ENCODE measurements at regions not wholly inside any gene's neighbourhood (a gene's known extent, or its start where the extent isn't known, plus 50 kb on each side); places are given as distances from the start of the nearest gene placed in this dataset.
"Not testable (repeated sequence)": the region's sequence is repeated elsewhere in the genome, so short reads cannot be mapped to it uniquely, and the experiment has no call there.

DNA sequence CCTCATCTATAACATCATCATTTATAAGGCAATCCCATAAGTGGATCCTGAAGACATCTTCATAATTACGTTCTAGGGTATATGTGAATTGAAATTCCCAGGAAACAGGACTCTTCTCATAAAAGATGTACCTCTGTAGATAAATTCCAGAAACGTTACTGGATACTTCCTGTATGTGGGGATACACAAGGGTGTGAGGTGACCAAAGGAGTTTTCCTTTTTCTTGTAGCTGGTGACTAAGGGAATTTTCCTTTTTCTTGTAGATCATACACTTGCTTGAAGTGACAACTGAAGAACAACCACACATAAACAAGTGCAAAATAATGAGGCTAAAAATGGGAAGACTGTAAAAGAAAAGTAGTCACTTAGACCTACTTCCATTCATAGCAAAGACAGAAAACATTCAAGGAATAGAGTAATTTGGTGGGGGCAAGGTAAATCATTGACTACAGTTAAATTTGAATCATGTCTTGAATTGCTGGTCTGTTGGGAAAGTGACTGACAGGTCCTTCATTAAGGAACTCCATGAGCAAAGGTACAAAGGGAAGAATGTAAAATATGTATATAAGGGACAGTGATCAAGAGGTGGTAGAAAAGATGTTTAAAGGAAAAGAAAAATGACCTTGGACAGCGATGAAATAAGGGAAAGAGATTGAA, 53.2 kb upstream of the UBE2E3 start:
- DNase-seq = no peak

DNA sequence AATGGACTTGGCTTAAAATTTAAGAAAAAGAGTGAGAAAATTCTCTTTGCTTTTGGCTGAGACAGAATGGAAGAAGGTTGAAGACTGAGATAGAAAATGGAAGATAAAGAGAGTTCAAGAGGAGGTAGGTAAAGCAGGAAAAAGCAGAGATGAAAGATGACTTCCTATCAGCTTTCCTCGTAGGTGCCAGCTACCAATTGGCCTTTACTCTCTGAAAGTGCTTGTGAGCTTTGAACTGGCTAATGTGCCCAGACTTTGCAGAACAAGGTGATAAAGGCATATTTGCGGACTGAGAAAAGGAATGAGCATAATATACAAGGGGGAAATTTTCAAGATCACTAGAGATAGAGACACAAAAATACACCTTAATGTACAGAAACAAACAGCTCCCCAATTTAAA, 54.7 kb upstream of the UBE2E3 start:
- no peak for DNase-seq

DNA sequence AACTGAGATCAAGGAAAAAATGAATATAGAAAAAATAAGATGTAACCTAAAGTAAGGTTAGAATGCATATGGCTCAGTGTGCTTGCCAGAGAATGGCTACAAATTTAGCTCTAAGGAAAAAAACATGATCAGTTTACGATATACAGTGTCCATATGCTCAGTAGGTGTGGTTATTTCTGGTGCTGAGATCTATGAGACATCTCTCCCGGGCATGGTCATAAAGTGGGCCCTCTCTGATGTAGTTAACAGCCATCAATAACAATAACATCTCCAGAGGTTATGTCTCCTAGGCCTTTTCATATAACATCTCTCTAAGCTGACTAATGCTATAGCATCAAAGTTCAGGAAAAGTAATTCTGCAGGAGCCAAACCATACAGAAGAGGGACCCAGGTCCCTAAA, 56.3 kb upstream of the UBE2E3 start:
- no peak for DNase-seq

DNA sequence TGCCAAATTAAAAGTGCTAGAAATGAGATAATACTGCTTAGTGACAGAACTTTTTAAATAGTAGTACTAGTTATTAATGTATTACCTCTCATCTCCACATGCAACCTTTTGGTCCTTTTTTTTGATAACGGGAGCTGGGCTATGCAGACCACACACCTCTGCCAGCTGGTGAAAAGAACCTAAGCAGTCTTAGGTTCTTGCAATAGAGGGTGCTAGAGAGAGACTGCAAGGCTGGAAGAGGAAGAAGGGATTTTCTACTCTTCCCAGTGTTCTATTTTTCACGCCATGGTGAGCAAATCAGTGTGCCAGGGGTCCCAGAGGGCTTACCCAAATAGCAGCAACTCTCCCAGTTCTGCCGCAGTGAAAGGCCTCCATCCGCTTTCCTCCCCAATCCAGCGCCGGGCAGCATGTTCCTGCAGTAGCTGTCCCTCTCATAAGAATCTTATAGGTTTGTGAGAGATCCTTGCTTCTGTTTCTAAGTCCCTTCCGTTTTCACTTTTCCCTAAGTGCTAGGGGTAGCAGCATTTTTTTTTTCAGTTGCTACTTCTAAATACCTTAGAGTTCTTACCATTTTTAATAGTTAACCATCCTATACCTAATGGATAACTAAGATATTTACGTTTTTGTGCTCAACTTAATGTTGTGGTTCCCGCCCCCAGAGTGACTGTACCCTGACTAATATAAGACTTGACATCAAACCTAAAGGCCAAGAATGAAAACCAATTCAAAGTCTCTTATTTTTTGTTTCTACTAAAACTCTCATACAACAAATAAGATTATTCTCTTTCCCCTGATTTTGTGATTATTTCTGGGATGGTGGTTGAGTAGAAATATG, 69.4 kb upstream of the UBE2E3 start:
- no peak for DNase-seq

DNA sequence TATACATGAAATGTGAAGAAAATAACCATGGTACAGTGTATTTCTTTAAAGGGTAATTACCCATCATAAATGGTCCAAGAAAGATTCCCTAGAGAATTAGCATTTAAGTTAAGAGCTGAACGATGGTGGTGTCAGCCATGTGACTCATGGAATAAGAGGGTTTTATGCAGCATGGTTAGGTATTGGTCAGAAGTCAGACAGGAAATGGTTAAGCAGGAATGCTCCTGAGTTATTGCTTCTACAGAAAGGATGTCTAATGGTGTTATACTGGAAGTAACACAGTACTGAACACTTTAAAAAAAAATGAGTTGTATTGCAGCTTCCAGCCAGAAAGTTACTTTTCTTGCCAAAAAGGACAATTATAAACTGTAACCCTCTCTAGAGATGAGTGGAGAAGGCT, 72.7 kb upstream of the UBE2E3 start:
- DNase-seq = no peak

- no peak for DNase-seq
Measured at GRCh38 chr2:180905461-180905860, 74.9 kb upstream of the UBE2E3 start.

DNA sequence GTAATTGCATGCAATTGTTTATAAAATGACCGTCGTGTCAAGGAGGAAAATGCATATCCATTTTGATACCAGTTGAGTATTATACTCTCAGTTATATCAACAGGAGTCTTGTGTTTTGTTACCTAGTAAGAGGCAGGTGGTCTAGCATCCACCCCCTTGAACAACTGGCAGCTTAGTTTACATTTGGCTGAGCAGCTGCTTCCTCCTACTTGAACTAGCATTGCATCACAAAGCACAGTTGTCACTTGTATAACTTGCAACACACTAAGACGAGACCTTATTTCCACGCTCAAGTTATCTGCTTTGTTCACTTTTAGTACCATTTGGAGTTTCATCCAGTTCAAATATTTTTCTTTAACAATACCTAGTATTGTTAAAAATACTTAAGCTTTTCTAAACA, 75.4 kb upstream of the UBE2E3 start:
- DNase-seq = no peak

DNA sequence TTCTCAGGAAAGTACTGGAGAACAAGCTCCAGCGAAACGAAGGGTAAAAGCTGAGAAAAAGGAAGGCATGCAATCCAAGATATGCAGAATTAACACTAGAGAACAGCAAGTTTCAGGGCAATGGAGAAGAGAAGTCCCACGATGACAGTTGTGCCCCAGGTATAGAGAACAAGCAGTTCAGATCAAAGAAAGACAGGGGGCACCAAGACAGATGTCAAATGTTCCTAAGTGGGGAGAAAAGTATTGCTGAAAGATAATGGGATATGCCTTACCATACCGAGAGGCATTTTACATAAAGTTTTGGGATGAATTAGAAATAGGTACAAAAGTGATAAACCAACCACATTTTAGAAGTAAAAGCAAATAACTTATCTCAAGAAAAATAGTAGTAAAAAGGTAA, 79.1 kb upstream of the UBE2E3 start:
- DNase-seq = no peak

- no peak for DNase-seq
Measured at GRCh38 chr2:180893752-180894151, 86.7 kb upstream of the UBE2E3 start.

DNA sequence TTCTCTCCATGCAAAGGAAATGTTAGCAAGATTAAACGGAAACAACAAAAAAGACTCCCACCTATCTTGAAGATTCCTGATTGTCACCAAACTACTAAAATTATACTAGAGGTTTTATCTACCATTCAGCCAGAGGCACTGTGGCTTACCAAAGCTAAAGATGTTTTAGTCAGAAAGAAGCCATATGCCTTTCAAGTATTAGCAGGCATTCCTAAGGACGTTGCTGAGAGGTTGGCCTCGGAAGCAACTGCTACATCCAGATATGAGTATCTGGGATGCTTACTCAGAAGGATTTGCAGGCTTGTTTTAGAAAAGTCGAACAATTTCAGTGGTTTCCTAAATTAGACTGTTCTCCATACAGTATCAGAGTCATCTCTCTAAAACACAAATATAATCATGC, 88.3 kb upstream of the UBE2E3 start:
- no peak for DNase-seq

GRCh38 chr2:180891360-180891759, 89.0 kb upstream of the UBE2E3 start:
- DNase-seq = no peak

DNA sequence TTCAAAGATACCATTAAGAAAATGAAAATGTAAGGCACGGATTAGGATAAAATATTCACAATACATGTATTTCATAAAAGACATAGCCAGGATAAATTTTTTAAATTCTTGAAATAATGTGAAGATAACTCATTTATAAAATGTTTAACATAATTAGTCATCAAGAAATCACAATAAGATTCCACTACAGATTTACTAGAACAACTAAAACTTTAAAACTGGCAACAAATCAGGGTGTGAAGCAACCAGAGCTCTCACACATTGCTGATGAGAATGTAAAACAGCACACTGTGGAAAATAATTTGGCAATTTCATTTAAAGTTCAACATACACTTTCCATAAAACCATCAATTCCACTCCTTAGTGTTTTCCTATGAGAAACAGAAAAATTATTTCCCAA, 89.6 kb upstream of the UBE2E3 start:
- DNase-seq = no peak

- no peak for DNase-seq
Measured at GRCh38 chr2:180882959-180883358, 97.4 kb upstream of the UBE2E3 start.

GRCh38 chr2:180876506-180876905, 103.9 kb upstream of the UBE2E3 start:
- no peak for DNase-seq

- no peak for DNase-seq
Measured at GRCh38 chr2:180873219-180873618, 107.2 kb upstream of the UBE2E3 start.

DNA sequence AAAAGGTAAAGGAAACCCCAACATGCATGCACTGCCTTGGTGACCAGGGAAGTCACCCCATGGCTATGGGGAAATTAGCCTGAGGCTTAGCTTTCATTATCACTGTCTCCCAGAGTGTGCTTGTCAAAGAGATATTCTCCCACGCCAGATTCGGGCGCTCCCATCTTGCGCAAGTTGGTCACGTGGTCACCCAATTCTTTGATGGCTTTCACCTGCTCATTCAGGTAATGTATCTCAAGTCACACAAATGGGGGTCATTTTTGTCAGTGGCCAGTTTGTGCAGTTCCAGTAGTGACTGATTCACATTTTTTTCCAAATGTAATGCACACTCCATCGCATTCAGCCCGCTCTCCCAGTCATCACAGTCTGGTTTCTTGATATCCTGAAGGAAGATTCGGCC, 107.6 kb upstream of the UBE2E3 start:
- not testable (repeated sequence) for DNase-seq

DNA sequence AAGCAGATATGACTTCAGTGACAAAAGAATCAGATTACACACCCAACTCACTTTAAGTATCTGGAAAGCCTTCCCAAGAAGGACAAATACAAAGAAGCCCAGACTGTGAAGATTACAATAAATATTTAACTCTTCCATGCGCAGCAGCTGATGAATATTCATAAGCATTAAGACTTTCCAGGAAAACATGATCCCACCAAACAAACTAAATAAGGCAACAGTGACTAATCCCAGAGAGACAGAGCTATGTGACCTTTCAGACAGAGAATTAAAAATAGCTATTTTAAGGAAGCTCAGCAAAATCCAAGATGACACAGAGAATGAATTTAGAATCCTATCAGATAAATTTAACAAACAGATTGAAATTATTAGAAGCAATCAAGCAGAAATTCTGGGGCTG, 108.2 kb upstream of the UBE2E3 start:
- no peak for DNase-seq

- DNase-seq = no peak
Measured at GRCh38 chr2:180871649-180872048, 108.8 kb upstream of the UBE2E3 start.

DNA sequence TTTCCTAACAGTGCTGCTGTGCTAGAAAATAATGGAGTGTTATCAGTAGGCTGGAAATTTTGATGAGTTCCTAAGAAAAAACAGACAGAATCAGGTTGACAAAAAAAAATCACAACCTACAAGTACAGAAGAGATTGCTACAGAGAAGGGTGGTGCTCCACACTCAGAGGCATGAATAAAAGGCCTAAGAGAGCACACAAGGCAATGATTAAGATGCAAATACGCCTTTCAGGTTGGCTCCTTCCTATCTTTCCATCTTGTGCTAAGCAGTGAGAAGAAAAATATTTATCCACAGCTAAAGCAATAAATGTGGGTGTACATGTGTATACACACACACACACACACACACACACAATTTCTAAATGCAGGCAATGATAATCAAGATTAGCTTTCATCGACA, 130.6 kb upstream of the UBE2E3 start:
- no peak for DNase-seq

- DNase-seq = no peak
Measured at GRCh38 chr2:180848393-180848792, 132.0 kb upstream of the UBE2E3 start.

GRCh38 chr2:180846756-180847472, 133.5 kb upstream of the UBE2E3 start:
- no peak for DNase-seq

DNA sequence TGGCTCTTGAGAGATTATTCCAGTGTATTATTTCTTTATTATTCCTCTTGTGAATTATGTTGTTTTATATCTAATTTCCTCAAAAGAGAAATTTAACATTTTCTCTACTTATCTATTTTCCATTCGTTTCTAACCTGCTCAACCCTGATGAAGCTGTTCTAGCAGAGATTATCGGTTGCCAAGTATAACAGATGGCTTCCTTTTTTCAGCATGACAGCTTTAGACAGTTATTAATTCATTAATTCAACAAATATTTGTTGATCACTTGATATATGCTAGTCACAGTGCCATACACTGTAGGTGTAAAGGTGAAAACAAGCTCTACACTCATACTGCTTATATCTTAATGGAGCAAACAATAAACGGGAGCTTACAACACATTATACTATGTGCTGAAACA, 137.9 kb upstream of the UBE2E3 start:
- DNase-seq = no peak

DNA sequence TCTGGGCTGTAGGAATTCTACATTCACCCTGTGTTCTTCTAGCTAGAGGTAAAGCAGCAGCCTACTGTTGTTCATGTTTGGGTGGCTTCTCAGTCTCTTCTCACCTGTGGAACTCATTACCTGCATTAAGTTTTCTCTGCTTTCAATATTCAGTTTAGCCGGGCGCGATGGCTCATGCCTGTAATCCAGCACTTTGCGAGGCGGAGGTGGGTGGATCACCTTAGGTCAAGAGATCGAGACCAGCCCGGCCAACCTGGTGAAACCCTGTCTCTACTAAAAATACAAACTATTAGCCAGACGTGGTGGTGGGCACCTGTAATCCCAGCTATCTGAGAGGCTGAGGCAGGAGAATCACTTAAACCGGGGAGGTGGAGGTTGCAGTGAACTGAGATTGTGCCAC, 139.8 kb upstream of the UBE2E3 start:
- no peak for DNase-seq

- DNase-seq = no peak
Measured at GRCh38 chr2:180829836-180830235, 150.6 kb upstream of the UBE2E3 start.
